ENCODE measurements at regions not wholly inside any gene's neighbourhood (a gene's known extent, or its start where the extent isn't known, plus 50 kb on each side); places are given as distances from the start of the nearest gene placed in this dataset.
"Not testable (repeated sequence)": the region's sequence is repeated elsewhere in the genome, so short reads cannot be mapped to it uniquely, and the experiment has no call there.

- DNase-seq (ENCODE audit: low read depth): no peak
These were observed 946.3 kb upstream of the LRATD1 start for GRCh38 chr2:13686262-13686661.

GRCh38 chr2:13694673-13695072 is 937.8 kb upstream of the LRATD1 start:
- DNase-seq (ENCODE audit: low read depth): no peak

GRCh38 chr2:13696601-13697000 is 935.9 kb upstream of the LRATD1 start:
- no peak for DNase-seq (ENCODE audit: low read depth)

DNA sequence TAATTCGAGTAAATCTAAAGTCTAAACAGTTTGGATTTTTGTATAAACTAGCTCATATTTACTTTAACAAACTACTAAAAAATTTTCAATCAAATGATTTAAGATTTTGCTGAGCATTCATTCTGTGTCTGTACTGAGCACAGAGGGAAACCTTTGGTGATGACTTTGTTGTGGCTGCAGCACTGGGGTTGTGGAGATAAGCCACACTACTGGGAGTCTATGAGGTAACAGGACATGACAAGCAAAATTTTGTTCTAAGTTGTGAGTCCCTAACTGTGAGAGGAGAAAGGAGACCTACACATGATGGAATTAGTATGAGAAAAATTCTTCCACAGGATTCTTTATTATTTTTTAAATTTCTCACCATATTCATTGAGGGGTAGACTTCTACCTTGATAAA is 933.7 kb upstream of the LRATD1 start:
- no peak for DNase-seq (ENCODE audit: low read depth)

DNA sequence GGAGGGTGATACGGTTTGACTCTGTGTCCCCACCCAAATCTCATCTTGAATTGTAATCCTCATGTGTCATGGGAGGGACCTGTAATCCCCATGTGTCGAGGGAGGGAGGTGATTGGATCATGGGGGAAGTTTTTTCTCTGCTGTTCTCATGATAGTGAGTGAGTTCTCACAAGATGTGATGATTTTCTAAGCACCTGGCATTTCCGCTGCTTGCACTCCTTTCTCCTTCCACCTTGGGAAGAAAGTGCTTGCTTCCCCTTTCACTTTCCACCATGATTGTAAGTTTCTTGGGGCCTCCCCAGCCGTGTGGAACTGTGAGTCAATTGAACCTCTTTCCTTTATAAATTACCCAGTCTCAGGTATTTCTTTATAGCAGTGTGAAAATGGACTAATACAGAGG is 932.6 kb upstream of the LRATD1 start:
- DNase-seq (ENCODE audit: low read depth): not testable (repeated sequence)

DNA sequence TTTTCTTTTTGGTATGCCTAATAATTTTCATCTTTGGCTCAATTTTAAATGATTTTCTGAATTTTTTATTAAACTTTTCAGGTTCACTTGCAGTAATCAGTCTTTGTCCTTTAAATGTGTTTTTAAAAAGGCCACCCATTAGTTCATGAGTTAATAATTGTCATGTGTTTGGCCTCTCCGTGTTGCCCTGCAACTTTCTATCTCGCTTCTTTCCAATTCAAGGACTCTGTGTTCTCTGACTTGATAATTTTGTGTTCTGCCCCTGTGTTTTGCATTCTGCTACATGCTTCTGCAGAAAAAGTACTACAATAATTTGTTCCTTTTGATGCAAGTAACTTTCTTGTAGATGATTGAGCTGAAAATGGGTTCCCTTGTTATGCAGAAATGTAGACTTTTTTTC is 921.4 kb upstream of the LRATD1 start:
- no peak for DNase-seq (ENCODE audit: low read depth)

- no peak for DNase-seq (ENCODE audit: low read depth)
These were observed 918.1 kb upstream of the LRATD1 start for GRCh38 chr2:13714466-13714865.

DNA sequence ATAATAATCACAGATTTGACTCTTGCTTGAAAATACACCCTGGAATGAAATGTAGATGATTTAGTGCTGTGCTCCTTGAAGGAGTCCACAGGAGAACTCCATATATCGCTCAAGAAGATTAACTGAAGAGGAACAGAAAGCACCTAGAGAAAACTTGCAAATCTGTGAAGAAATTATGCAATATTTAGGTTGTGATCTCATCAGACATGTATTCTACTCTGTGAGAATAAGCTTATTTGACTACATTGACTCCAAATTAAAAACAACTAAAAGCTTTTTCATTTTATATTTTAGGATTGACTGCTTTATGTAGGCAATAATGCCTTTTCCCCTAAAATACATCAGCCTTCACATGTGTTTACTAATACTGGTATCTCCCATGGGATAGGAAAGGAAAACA is 906.6 kb upstream of the LRATD1 start:
- no peak for DNase-seq (ENCODE audit: low read depth)

- DNase-seq (ENCODE audit: low read depth): no peak
These were observed 887.2 kb upstream of the LRATD1 start for GRCh38 chr2:13745330-13745729.

DNA sequence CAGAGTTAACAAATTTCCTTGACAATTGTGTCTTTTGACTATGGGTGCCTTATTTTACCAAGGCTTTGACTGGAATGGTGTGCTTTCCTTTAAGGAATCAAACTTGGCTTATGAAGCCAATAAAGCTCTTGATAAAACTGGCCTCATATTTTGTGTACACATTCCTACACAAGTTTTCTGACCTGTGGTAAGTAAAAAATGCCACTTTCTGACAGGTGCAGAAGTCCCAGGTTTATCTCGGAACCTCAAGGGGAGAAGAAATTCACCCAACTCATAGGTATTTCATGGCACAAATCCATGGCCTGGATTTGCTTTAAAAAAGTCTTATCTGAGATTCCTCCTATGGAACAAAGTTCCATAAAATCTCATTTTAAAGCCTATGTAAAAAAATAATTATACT is 880.6 kb upstream of the LRATD1 start:
- DNase-seq (ENCODE audit: low read depth): no peak

- no peak for DNase-seq (ENCODE audit: low read depth)
These were observed 874.1 kb upstream of the LRATD1 start for GRCh38 chr2:13758412-13758811.

- DNase-seq (ENCODE audit: low read depth): no peak
These were observed 864.2 kb upstream of the LRATD1 start for GRCh38 chr2:13768274-13768673.

GRCh38 chr2:13770279-13770678 is 862.2 kb upstream of the LRATD1 start:
- DNase-seq (ENCODE audit: low read depth): no peak

GRCh38 chr2:13779996-13780395 is 852.5 kb upstream of the LRATD1 start:
- no peak for DNase-seq (ENCODE audit: low read depth)

GRCh38 chr2:13791019-13791547 is 841.4 kb upstream of the LRATD1 start:
- DNase-seq (ENCODE audit: low read depth): no peak

DNA sequence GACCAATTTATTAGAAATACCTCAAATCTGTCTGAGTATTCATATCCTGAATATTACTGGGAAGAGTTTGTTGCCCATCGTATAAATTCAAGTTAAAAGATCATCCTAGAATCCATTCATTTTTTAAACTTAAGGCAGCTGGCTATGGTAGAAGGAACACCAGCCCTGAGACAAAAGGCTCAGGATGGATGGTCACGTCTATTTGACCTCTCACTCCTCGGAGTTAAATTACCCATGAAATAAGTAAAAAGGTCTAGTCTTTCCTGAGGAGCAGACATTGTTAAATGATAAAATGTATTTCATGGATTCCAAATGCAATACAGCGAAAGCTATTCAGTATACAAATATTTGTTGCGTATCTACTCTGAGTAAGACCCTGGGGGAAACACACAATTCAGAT is 826.0 kb upstream of the LRATD1 start:
- DNase-seq (ENCODE audit: low read depth): no peak

DNA sequence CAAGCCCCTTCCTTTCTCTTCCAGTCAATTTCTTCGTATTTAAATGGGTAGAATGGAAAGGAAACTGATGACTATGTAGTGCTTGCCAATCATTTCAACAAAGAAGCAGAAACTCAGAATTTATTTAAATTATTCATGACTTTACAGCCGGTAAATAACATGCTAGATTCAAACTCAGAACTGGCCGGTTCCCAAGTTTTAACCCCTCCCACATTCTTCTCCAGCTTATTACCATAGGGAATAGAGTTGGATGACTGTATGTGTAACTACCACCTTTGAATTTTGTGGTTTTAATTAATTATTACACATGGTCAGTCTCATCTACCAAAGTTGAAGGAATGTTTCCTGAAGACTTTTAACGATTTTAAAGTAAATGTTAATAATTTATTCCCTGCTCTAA is 819.3 kb upstream of the LRATD1 start:
- DNase-seq (ENCODE audit: low read depth): no peak

GRCh38 chr2:13818002-13818401 is 814.5 kb upstream of the LRATD1 start:
- DNase-seq (ENCODE audit: low read depth): no peak

DNA sequence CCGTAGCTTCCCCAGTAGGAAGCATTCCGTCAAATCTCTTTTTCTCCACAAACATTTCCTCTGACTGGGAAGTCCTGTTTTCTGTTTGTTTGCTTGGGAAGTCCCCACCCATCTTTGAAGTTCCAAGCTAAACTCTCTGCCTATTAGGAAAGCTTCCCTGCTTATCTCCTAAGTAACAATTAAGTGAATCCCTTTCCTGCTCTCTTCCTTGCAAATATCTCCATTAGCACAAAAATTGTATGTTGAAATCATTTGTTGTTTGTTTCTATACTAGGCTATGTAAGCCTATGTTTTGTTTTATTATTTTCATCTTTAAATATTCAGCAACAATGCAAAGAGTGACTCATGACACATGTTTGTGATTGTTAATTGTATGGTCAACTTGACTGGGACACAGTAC is 812.6 kb upstream of the LRATD1 start:
- no peak for DNase-seq (ENCODE audit: low read depth)

DNA sequence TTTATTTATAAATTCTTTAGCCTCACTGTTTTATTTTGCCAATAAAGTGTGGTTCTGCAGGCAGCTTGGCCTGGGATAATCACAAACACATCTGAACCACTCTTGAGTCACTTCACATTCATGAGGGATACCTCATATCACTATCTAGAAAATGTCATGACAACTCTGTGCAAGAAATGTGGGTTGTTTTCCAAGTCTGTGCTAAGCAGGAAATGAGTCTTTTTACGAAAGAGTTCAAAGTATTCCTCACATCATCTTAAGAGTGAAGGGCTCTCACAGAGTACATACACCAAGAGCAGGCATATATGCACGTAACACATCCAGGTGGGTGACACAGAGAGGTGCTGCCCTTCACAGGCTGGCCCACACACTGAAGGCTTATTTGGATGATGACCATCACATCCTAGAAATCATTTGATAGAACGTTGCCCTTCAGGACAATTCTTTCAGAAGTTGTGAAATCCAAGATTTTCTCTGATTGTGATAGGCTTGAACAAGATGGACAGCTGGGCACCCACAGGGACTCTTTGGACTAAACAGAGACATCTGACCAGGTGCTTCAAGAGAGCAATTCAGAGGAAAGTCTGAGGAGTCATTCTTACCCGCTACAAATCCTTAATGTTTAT is 811.1 kb upstream of the LRATD1 start:
- DNase-seq (ENCODE audit: low read depth): no peak

DNA sequence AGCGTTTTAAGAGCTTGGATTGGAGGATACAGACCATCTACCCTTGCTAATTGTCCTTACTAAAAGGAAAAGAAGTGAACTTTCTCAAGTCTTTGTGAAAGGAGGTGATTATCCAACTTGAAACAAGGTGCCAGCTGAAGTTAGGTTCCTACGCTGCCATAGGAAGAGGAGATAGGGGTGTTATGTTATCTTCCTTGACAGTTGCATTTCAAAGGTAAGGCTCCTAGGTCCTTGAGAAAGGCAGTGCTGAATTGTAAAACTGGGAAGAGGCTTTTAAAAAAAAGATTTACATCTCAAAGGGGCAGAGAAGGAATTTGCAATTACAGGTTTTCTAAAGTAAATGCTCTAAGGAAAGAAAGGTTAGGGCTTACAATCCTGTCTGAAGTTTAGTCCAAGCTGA is 810.2 kb upstream of the LRATD1 start:
- DNase-seq (ENCODE audit: low read depth): no peak

GRCh38 chr2:13826314-13826853 is 806.1 kb upstream of the LRATD1 start:
- no peak for DNase-seq (ENCODE audit: low read depth)

GRCh38 chr2:13858626-13859025 is 773.9 kb upstream of the LRATD1 start:
- no peak for DNase-seq (ENCODE audit: low read depth)

- not testable (repeated sequence) for DNase-seq (ENCODE audit: low read depth)
These were observed 764.2 kb upstream of the LRATD1 start for GRCh38 chr2:13868275-13868674.
